ENCODE measurements at regions not wholly inside any gene's neighbourhood (a gene's known extent, or its start where the extent isn't known, plus 50 kb on each side); places are given as distances from the start of the nearest gene placed in this dataset.
"Not testable (repeated sequence)": the region's sequence is repeated elsewhere in the genome, so short reads cannot be mapped to it uniquely, and the experiment has no call there.

- TF ChIP-seq CTCF (IDR thresholded peaks at IDR 0.05; ENCODE audit: low read length); EZH2 (IDR thresholded peaks at IDR 0.05; ENCODE audit: borderline replicate concordance, low read length): not testable (repeated sequence)
Measured at GRCh38 chr12:8397378-8397777, 58.4 kb upstream of the CLEC6A start.
